Body of pancreas (tissue), 4 donors: ENCODE measurements at regions not wholly inside any gene's neighbourhood (a gene's known extent, or its start where the extent isn't known, plus 50 kb on each side); places are given as distances from the start of the nearest gene placed in this dataset.

Experiments
- POLR2A ChIP-seq, 3 donors: fragments of 450-650 bp; IDR thresholded peaks; one replicate each; pipeline ENCODE4 v1.6.1; 2016; ENCODE audit warnings: antibody characterized with exemption in 3 of 3, mild to moderate bottlenecking in 2 of 3
- TF ChIP-seq, protein P1 (sequence below), 7 experiments: fragments of 450-650 bp in 4 of 7; fragments of 200-600 bp in 3 of 7; sonication (generic) in 3 of 7; IDR thresholded peaks; one replicate each; pipeline ENCODE4 v1.5.1; 2016 to 2019; ENCODE audit warnings: antibody characterized with exemption in 7 of 7

DNA sequence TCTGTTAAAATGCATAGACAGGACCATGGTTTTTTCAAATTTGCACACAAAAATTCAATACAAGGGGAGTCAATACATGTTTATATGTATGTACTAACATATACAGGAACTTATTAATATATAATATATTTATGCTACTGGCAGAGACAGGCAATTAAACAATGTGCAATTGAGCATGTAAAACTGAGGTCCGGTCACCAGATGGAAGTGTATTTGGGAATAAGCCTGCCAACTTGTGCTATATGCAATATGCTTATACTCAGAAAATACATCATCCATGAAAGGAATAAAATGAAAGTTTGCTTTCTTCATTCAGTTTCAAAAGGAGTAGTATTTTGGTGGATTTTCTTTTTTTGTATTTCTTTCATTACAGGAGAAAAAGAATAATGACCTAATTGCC is 640.2 kb upstream of the CXADR start:
- TF ChIP-seq, protein P1, sequence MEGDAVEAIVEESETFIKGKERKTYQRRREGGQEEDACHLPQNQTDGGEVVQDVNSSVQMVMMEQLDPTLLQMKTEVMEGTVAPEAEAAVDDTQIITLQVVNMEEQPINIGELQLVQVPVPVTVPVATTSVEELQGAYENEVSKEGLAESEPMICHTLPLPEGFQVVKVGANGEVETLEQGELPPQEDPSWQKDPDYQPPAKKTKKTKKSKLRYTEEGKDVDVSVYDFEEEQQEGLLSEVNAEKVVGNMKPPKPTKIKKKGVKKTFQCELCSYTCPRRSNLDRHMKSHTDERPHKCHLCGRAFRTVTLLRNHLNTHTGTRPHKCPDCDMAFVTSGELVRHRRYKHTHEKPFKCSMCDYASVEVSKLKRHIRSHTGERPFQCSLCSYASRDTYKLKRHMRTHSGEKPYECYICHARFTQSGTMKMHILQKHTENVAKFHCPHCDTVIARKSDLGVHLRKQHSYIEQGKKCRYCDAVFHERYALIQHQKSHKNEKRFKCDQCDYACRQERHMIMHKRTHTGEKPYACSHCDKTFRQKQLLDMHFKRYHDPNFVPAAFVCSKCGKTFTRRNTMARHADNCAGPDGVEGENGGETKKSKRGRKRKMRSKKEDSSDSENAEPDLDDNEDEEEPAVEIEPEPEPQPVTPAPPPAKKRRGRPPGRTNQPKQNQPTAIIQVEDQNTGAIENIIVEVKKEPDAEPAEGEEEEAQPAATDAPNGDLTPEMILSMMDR (IDR thresholded peaks at IDR 0.05) = no peak
- no peak for TF ChIP-seq POLR2A (IDR thresholded peaks at IDR 0.05)
